Activated T-helper 1 cell treated with Interleukin-2 at 50 U/mL for 16 hours (primary cell): ENCODE measurements at regions not wholly inside any gene's neighbourhood (a gene's known extent, or its start where the extent isn't known, plus 50 kb on each side); places are given as distances from the start of the nearest gene placed in this dataset.
"Not testable (repeated sequence)": the region's sequence is repeated elsewhere in the genome, so short reads cannot be mapped to it uniquely, and the experiment has no call there.

Source experiments
- DNase-seq: peaks from one replicate; pipeline ENCODE4 v3.0.0-alpha.2; 2020; ENCODE audit warnings: low read depth

GRCh38 chr10:118870467-118871243, 115.9 kb upstream of the CACUL1 start:
- DNase-seq: no peak

- DNase-seq: no peak
These were observed 116.6 kb upstream of the CACUL1 start for GRCh38 chr10:118871244-118871865.

DNA sequence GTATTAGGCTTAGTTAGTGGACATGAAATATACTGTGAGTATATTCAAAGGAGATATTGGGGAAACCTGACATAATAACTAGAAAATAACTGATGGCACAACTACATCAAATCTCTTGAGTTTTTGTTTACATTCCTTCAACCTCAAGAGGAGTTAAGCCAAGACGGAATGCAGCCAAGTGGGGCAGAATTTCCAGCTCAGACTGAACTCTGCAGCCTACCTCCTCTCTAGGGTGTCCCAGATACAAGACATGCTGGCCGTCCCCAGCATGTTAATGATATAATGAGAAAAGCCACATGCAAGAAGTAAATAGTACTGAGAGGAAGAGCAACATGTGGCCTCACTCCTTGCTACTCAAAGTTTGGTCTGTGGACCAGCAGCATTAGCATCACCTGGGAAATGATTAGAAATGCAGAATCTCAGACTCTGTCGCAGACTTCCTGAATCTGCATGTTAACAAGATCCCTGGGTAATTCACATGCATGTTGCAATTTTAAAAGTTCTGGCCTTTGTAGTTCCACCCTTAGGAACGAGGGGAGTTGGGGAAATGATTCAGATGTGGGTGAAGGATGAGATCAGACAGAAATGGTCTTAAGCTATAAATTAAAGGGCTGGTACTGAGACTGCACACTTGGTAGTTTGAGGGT, 118.4 kb upstream of the CACUL1 start:
- no peak for DNase-seq

DNA sequence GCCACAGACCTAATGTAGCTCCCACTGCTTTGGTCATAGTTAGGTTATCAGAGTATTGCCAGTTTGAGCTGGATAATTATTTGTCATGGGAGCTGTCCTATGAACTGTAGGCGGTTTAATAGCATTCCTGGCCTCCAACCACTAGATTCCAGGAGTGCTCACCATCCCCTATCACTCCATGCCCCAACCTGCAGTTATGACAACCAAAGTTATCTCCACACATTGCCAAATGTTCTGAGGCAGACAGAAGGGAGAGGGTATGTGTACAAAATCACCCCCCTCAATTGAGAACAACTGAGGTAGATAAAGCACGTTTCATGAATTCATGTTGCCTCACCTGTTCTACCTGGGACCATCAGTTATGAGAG, 119.0 kb upstream of the CACUL1 start:
- no peak for DNase-seq

GRCh38 chr10:118874171-118874570, 119.4 kb upstream of the CACUL1 start:
- no peak for DNase-seq

GRCh38 chr10:118875087-118875486, 120.3 kb upstream of the CACUL1 start:
- DNase-seq: no peak

- DNase-seq: no peak
These were observed 128.0 kb upstream of the CACUL1 start for GRCh38 chr10:118882741-118883140.

GRCh38 chr10:118892255-118892654, 137.3 kb upstream of the NANOS1 start:
- no peak for DNase-seq

GRCh38 chr10:118894891-118895290, 134.6 kb upstream of the NANOS1 start:
- not testable (repeated sequence) for DNase-seq

GRCh38 chr10:118900617-118901016, 128.9 kb upstream of the NANOS1 start:
- no peak for DNase-seq

DNA sequence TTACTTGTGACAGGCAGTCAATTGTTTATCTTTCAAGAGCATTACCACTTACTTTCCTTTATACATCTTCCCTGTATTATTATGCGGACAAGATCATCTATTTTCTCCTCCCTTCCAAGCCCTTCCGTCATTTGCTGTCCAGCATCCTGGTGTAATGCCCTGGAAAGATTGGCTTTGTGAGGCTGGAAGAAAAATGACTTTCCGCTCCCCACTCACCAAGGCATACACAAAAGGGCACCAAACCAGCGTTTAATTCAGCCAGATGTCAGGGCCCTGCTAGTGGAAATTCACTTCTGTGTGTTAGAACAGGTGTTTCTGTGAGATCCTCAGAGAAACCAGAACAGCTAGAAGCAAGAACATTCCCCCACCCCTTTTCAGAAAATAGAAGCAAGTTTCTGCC, 128.1 kb upstream of the NANOS1 start:
- DNase-seq: no peak

DNA sequence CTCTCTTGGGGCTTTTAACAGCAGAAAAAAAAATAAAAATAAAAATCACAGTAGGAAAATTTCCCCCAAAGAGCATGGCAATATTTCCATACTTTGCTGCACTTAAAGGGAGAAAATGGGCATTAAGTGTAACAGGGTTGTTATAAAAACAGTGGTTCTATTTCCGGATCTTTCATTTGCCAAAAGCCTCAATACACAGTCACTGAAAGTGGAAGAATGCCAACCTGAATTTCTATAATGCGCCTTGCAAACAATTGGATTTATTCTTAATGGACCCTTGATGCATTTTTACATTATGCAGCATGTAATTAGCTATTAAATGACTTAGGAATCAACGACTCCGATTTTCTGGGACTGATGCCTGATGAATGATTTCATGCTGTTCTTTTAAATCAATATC, 127.6 kb upstream of the NANOS1 start:
- DNase-seq: no peak

GRCh38 chr10:118902656-118903055, 126.9 kb upstream of the NANOS1 start:
- DNase-seq: not testable (repeated sequence)

DNA sequence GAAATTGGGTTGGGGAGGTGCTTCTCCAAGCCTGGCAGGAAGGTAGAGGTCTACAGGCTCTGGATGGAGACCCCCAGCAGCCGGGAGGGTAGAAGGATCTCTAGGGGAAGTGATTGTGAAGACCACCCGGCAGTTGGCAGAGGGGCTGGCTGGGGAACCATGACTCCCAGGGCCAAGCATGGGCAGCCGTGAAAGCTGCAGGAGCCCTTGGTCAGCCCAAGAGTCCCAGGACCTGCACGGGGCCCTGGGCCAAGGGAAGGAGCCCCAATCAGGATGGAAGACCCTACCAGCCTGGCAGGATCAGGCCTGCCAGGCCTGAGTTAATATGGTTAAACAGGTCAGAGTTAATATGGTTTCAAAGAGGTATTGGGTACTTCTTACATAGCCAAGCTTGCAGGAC, 126.3 kb upstream of the NANOS1 start:
- no peak for DNase-seq

- DNase-seq: no peak
These were observed 125.8 kb upstream of the NANOS1 start for GRCh38 chr10:118903691-118904090.

DNA sequence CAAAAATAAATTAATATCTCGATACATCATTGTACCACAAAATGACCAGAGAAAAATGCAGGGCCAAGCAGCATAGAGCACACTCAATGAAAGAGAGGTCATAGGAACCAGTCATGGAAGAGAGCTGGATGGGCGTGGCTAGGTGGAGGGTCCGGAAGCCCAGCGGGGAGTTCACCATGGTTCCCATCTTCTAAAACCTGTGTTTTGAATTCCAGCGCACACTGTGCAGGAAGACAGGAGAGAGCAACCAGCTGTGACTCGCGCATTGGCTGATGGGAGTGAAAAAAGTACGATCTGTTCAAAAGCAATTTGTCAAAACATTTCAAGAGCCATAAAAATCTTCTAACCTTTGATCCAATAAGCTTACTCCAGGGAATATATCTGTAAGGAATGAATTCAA, 125.2 kb upstream of the NANOS1 start:
- DNase-seq: no peak

- no peak for DNase-seq
These were observed 122.5 kb upstream of the NANOS1 start for GRCh38 chr10:118907051-118907450.

GRCh38 chr10:118908557-118909256, 120.8 kb upstream of the NANOS1 start:
- no peak for DNase-seq

GRCh38 chr10:118910702-118911101, 118.8 kb upstream of the NANOS1 start:
- no peak for DNase-seq

- no peak for DNase-seq
These were observed 118.2 kb upstream of the NANOS1 start for GRCh38 chr10:118911363-118911762.

- DNase-seq: no peak
These were observed 116.4 kb upstream of the NANOS1 start for GRCh38 chr10:118912961-118913600.

- DNase-seq: no peak
These were observed 115.7 kb upstream of the NANOS1 start for GRCh38 chr10:118913825-118914224.
